ENCODE measurements at regions not wholly inside any gene's neighbourhood (a gene's known extent, or its start where the extent isn't known, plus 50 kb on each side); places are given as distances from the start of the nearest gene placed in this dataset.

DNA sequence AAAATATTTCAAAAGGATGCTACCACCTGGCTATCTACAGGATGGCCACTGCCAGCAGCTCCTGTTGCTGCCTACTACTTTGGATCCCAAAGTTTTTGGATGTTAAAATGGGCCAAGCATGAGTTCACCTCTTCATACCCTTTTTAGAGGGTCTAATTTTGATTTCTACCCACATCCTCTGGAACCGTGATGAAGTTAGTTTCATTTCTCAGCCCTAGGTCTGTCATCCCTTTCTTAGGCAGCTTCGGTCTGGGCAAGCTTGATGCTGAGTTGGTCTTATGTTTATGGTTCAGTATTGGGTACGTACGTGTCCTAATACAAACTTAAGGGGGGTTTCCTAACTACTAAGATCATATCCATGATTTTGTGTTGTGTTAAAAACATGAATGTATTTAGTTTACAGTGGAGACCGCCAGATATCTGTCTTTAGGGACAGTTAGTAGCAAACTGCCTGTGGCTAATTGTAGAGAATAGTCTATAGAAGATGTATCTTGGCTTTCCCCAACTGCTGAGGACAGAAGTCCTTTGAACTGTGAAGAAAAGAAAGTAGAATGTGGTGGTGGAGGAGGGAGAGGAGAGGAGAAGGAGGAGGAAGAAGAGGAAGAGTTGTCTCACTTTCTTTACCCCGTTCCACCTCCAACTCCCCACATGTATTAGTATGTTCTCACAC lies 184.9 kb downstream of the UBE2E3 start:
- H3K4me3 ChIP-seq (ENCODE audit: control insufficient read depth, low read depth, low read length), result no peak overlapping the region
- DNase-seq (ENCODE audit: low read depth), result no peak
- TF ChIP-seq, protein P1, sequence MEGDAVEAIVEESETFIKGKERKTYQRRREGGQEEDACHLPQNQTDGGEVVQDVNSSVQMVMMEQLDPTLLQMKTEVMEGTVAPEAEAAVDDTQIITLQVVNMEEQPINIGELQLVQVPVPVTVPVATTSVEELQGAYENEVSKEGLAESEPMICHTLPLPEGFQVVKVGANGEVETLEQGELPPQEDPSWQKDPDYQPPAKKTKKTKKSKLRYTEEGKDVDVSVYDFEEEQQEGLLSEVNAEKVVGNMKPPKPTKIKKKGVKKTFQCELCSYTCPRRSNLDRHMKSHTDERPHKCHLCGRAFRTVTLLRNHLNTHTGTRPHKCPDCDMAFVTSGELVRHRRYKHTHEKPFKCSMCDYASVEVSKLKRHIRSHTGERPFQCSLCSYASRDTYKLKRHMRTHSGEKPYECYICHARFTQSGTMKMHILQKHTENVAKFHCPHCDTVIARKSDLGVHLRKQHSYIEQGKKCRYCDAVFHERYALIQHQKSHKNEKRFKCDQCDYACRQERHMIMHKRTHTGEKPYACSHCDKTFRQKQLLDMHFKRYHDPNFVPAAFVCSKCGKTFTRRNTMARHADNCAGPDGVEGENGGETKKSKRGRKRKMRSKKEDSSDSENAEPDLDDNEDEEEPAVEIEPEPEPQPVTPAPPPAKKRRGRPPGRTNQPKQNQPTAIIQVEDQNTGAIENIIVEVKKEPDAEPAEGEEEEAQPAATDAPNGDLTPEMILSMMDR (conservative IDR thresholded peaks at IDR 0.05; ENCODE audit: control insufficient read depth, insufficient read depth, low read depth, low read length), result no peak

DNA sequence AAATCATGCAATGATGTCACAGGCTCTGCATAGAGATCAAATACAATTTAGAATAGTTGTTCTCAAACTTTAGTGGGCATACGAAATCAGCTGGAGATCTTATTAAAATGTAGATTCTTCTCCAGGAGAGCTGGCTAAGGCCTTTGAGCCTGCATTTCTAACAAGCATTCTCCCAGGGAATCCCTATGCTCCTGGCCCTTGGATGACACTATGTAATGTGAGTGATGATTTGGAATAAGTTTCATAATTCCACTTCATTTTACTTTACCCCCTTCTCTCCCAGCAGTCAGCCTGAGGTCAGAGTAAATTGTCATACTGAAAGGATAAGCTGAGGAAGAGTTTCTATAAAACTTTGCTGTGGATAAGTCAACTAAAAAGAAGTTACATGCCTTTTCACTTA lies 189.1 kb downstream of the UBE2E3 start:
- TF ChIP-seq, protein P1 (conservative IDR thresholded peaks at IDR 0.05; ENCODE audit: control insufficient read depth, insufficient read depth, low read depth, low read length), result no peak
- H3K4me3 ChIP-seq (ENCODE audit: control insufficient read depth, low read depth, low read length), result no peak overlapping the region
- DNase-seq (ENCODE audit: low read depth), result no peak

DNA sequence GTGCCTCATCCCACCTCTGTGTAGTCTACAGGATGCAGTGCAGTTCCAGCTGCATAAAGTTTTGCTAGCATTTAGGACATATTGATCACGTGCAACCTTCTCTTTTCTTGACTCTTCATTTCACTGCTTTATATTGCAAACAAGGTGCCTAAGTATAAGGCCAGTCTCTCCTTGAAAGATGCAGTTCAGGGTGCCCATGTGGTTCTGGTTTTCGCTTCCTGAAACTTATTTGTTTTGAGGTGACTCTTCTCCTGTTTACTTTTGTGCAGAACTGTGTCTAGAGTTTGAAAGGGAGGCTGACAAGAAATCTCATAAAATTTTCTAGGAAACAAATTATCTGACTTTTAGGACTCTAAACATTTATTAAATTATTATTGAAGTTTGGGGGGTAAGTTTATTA lies 189.9 kb downstream of the UBE2E3 start:
- TF ChIP-seq, protein P1 (conservative IDR thresholded peaks at IDR 0.05; ENCODE audit: control insufficient read depth, insufficient read depth, low read depth, low read length), result no peak
- no peak overlapping the region for H3K4me3 ChIP-seq (ENCODE audit: control insufficient read depth, low read depth, low read length)
- no peak for DNase-seq (ENCODE audit: low read depth)

DNA sequence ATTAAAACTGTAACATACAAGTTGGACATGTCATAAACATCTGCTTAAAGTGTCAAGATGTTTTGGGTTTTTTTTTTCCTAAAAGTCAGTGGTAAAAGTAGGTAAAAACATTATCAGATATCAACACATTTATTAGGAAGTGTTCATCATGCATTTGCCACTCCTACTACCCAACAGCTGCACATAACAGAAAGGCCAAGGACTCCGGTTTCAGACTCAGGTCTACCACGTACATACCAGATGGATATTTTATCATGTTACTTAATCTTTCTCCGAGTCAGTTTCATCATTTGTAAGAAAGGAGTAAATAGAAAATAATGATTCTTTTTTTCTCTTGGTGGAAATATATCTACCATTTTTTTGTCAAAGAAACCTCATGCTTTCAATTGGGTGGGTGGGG lies 192.3 kb downstream of the UBE2E3 start:
- no peak for DNase-seq (ENCODE audit: low read depth)
- TF ChIP-seq, protein P1 (conservative IDR thresholded peaks at IDR 0.05; ENCODE audit: control insufficient read depth, insufficient read depth, low read depth, low read length), result no peak
- no peak overlapping the region for H3K4me3 ChIP-seq (ENCODE audit: control insufficient read depth, low read depth, low read length)

DNA sequence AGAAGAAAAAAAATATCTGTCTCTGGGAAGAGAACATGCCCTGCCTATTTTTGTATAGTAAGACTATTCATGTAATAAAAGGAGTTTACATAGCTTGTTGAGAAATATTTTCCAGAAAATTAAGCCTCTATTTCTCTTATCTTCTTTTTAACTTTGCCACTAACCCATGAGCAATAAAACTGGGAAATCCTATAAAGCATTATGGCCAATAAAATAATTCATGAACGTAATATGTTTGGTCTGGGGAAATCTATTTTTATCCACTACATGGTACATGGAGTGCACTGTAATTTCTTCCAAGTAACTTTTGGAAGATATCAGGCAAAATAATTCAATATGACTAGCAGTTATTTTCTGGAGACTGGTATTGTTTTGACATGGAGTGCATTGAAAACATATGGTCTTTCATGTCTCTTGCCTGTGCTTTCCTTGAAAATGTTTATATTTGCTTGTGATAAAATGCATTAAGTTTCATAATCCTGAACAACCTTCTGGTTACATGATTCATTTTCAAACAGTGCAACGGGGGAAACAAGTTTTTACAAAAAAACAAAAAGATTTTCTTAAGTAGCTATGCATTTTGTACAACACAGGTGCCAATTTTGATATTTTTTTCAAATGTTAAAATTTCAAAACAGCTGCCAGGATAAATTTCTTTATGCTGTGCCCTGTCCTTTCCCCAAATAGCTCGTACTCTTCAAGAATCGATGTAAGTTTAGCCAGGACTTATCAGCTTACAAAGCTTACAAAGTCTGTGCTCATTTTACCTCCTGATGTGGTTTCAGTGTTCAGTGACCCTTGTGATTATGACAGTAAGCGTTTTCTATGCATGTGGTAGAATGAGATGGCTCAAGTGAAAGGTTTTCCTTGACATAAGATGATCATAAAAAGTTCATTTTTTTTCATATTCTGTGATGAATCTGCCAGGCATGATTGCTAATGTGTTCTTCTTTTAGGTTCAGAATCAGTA lies 194.5 kb downstream of the UBE2E3 start:
- TF ChIP-seq, protein P1 (conservative IDR thresholded peaks at IDR 0.05; ENCODE audit: control insufficient read depth, insufficient read depth, low read depth, low read length), result no peak
- peak; percentile 31 for DNase-seq (ENCODE audit: low read depth)
- no peak overlapping the region for H3K4me3 ChIP-seq (ENCODE audit: control insufficient read depth, low read depth, low read length)

DNA sequence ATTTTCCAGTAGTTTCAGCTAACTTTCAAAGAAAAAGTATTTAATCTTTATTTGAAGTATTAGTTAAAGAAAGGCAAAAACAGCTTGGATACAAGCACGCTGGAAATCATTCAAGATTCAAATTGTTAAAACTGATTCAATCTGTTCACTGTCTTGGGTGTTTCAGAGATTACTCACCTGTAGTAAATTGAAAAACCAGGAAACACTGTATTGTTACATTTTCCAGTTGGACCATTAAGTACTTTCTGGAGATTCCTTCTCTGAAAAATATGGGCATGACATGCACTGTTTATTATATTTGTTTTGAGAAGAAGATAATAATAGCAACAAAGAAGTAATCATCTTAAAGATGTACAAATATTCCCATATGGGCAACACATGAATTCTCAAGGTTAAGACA lies 196.1 kb downstream of the UBE2E3 start:
- H3K4me3 ChIP-seq (ENCODE audit: control insufficient read depth, low read depth, low read length), result no peak overlapping the region
- TF ChIP-seq, protein P1 (conservative IDR thresholded peaks at IDR 0.05; ENCODE audit: control insufficient read depth, insufficient read depth, low read depth, low read length), result no peak
- DNase-seq (ENCODE audit: low read depth), result no peak

Data from fibroblast of mammary gland (primary cell).